Esophagus muscularis mucosa (tissue), 4 donors: ENCODE measurements at regions not wholly inside any gene's neighbourhood (a gene's known extent, or its start where the extent isn't known, plus 50 kb on each side); places are given as distances from the start of the nearest gene placed in this dataset.

Experiments
- DNase-seq: peaks from one replicate; pipeline ENCODE4 v3.0.0-alpha.2; 2017; ENCODE audit errors: extremely low spot score
- H3K27ac ChIP-seq, 4 donors: fragments of 200-600 bp; sonication (generic); replicated peaks in 1 of 4; 1 replicate in 3 of 4; 2 replicates in 1 of 4; pipeline ENCODE4 v1.5.1; 2016 to 2019; ENCODE audit warnings: mild to moderate bottlenecking in 1 of 4
- H3K27me3 ChIP-seq, 4 donors: fragments of 200-600 bp; sonication (generic); one replicate each; pipeline versions ENCODE4 v1.5.1 to v1.6.0; 2016 to 2019
- H3K36me3 ChIP-seq, 4 donors: fragments of 200-600 bp; sonication (generic); one replicate each; pipeline ENCODE4 v1.5.1; 2016 to 2019
- H3K4me1 ChIP-seq, 4 donors: fragments of 200-600 bp; sonication (generic); one replicate each; pipeline ENCODE4 v1.5.1; 2016 to 2019
- H3K4me3 ChIP-seq, 4 donors: fragments of 200-600 bp; sonication (generic); 1 replicate in 2 of 4; 2 replicates in 2 of 4; pipeline ENCODE4 v1.5.1; 2016 to 2019; ENCODE audit warnings: mild to moderate bottlenecking in 4 of 4, moderate library complexity in 1 of 4
- H3K9me3 ChIP-seq, 4 donors: fragments of 200-600 bp; sonication (generic); 1 replicate in 3 of 4; 2 replicates in 1 of 4; pipeline ENCODE4 v1.5.1; 2016 to 2019
- EP300 ChIP-seq: sonication (generic); formaldehyde crosslinking; IDR thresholded peaks from one replicate; pipeline ENCODE4 v1.6.1; 2017; ENCODE audit warnings: antibody characterized with exemption
- POLR2A ChIP-seq: fragments of 450-650 bp; IDR thresholded peaks from one replicate; pipeline ENCODE4 v1.6.1; 2017; ENCODE audit warnings: antibody characterized with exemption, moderate library complexity, mild to moderate bottlenecking, low read depth
- POLR2AphosphoS5 ChIP-seq, 2 donors: sonication (generic); formaldehyde crosslinking; IDR thresholded peaks; one replicate each; pipeline ENCODE4 v1.6.1; 2017; ENCODE audit warnings: antibody characterized with exemption in 2 of 2
- WGBS: methylation state at CpG from one replicate; pipeline ENCODE4 v1.1.5; 2018; 5-methylcytosine and 5-hydroxymethylcytosine counted together
- intact Hi-C: fragments of 100-400 bp; cut with DNase I; formaldehyde crosslinking; loops from one replicate; pipeline ENCODE4 v1.15.1; 2023
- TF ChIP-seq, protein P1 (sequence below), 3 experiments: fragments of 200-600 bp in 2 of 3; fragments of 450-650 bp in 1 of 3; sonication (generic) in 2 of 3; IDR thresholded peaks; one replicate each; pipeline ENCODE4 v1.5.1; 2017 to 2019; ENCODE audit warnings: antibody characterized with exemption in 3 of 3, mild to moderate bottlenecking in 2 of 3, moderate library complexity in 1 of 3

DNA sequence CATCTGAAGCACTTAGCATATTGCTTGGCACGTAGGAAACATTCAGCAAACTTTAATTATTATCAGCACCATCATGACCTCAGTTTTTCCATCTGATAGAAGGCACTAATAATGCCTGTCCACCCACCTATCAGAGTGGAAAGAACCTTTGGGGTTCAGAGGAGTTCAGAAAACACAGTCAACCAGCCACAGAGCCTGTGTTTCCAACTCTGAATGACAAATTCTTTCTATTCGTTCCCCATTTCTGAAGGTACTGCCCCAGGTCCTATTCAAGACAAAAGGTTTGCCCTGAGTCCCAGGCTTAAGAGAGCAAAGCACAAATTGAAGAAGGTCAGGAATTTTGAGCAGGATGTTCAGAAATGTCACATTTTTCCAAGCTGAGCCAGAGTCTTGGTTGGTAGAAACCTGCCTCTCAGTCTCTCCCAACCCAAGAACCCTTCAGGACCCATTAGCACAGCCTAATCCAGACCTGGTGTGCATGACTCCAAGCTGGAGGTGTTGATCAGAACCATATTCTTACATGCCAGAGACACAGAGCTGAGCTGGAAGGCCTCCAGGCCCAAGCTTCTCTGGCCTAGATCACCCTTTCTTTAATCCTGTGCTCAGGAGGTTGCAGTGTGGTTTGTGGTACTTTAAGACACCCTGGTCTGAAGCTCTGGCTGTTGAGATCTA lies 114.4 kb downstream of the TBX5 start:
- no peak overlapping the region for H3K4me3 ChIP-seq
- H3K36me3 ChIP-seq = no peaks in the 10 kb centered on the region
- DNase-seq = no peak
- intact Hi-C loops = no loop called here
- no peaks in the 10 kb centered on the region for H3K4me1 ChIP-seq
- H3K9me3 ChIP-seq = peaks cover 0 to 8% (median 0%) of the 10 kb centered on the region in 4 donors
- H3K27ac ChIP-seq = no peak overlapping the region
- WGBS = 80% methylated on average over 2 of the region's 2 CpGs
- TF ChIP-seq POLR2AphosphoS5 (IDR thresholded peaks at IDR 0.05) = no peak
- TF ChIP-seq, protein P1, sequence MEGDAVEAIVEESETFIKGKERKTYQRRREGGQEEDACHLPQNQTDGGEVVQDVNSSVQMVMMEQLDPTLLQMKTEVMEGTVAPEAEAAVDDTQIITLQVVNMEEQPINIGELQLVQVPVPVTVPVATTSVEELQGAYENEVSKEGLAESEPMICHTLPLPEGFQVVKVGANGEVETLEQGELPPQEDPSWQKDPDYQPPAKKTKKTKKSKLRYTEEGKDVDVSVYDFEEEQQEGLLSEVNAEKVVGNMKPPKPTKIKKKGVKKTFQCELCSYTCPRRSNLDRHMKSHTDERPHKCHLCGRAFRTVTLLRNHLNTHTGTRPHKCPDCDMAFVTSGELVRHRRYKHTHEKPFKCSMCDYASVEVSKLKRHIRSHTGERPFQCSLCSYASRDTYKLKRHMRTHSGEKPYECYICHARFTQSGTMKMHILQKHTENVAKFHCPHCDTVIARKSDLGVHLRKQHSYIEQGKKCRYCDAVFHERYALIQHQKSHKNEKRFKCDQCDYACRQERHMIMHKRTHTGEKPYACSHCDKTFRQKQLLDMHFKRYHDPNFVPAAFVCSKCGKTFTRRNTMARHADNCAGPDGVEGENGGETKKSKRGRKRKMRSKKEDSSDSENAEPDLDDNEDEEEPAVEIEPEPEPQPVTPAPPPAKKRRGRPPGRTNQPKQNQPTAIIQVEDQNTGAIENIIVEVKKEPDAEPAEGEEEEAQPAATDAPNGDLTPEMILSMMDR (IDR thresholded peaks at IDR 0.05) = no peak
- TF ChIP-seq POLR2A = no peak
- TF ChIP-seq EP300 = no peak
- peaks cover 0 to 6% (median 0%) of the 10 kb centered on the region in 4 donors for H3K27me3 ChIP-seq

DNA sequence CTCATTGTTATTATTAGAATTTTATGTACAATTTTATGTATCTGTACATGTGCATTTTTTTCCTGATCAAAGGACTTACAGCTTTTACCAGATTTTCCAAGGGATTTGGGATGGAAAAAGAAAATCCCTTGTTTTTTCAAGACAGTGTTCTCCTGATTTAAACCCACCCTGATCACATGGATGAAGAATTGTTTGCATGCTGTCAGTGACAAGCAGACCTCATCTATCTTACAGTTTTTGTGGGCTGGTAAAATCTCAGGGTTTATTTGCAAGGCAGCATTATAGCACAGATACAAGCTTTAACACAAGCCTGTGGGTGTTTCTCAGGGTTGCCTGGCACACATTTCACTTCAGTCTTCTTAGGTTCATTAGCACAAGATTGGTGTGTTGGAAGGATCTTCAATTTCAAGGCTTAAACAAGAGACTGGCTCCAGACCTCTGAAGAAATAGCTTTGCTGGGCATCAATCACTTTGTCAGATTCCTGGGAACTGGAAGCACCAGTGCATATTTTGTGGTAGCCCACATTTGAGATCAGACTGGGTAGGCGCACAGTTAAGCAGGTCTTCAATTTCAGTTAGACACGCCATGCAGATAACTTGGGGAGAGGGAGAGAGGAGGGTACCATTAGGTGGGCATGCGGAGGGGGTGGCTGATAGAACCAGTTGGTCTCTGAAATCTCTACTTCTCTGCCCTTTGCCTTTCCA lies 118.0 kb downstream of the TBX5 start:
- no peaks in the 10 kb centered on the region for H3K36me3 ChIP-seq
- 73% methylated on average over 3 of the region's 3 CpGs for WGBS
- no peak for DNase-seq
- H3K9me3 ChIP-seq = peaks cover 0 to 4% (median 0%) of the 10 kb centered on the region in 4 donors
- peaks cover 0 to 6% (median 0%) of the 10 kb centered on the region in 4 donors for H3K27me3 ChIP-seq
- intact Hi-C loops = no loop called here
- no peaks in the 10 kb centered on the region for H3K4me1 ChIP-seq
- no peak overlapping the region for H3K27ac ChIP-seq
- no peak overlapping the region for H3K4me3 ChIP-seq
- no peak for TF ChIP-seq POLR2AphosphoS5 (IDR thresholded peaks at IDR 0.05)

DNA sequence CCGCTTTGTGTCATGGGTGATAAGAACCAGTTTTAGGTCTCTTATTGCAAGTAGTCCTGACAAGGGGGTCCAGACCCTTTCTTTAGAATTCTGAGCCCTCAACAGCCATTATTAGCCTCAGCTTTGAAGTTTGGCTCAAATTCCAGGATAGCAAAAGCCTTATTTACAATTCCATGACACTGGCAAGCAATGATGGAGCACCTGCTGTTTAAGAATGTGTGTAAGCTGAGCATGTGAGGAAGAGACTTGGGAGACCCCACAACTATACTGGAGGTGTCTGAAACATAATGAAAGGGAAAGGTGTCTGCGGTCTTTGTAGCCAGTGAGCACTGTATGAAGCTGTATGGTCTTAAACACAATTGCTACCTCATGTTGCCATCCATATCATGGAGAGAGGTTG lies 119.8 kb downstream of the TBX5 start:
- no peak for DNase-seq
- peaks cover 0 to 6% (median 0%) of the 10 kb centered on the region in 4 donors for H3K27me3 ChIP-seq
- intact Hi-C loops = no loop called here
- TF ChIP-seq EP300 (no peak), POLR2AphosphoS5 (IDR thresholded peaks at IDR 0.05) (no peak), POLR2A (no peak)
- TF ChIP-seq, protein P1 (IDR thresholded peaks at IDR 0.05) = no peak
- no peak overlapping the region for H3K4me3 ChIP-seq
- no peaks in the 10 kb centered on the region for H3K4me1 ChIP-seq
- H3K27ac ChIP-seq = no peak overlapping the region
- H3K9me3 ChIP-seq = no peaks in the 10 kb centered on the region
- 88% methylated on average over 2 of the region's 2 CpGs for WGBS
- no peaks in the 10 kb centered on the region for H3K36me3 ChIP-seq

DNA sequence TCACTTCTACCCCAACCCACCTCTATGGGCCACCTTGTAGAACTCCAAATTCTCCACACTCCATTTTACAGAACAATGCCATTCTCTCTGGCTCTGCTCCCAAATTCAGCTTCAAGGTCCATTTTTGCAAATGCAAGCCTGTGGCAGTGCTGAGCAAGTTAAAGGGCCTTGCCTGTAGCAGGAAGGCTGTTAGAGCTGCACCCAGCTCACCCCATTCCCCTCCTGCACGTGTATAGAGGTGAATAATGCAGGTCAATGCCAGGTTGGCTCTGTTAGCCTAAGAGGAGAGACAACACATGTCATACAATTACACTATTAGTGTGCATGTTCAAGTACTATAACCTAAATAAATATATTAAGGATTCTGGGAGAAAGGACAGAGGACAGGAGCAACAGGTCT lies 120.4 kb downstream of the TBX5 start:
- H3K9me3 ChIP-seq = no peaks in the 10 kb centered on the region
- 56% methylated on average over 1 of the region's 1 CpG for WGBS
- no peaks in the 10 kb centered on the region for H3K36me3 ChIP-seq
- no peak for DNase-seq
- H3K4me3 ChIP-seq = no peak overlapping the region
- H3K27ac ChIP-seq = no peak overlapping the region
- H3K4me1 ChIP-seq = no peaks in the 10 kb centered on the region
- intact Hi-C loops = no loop called here
- no peak for TF ChIP-seq POLR2A
- TF ChIP-seq, protein P1 (IDR thresholded peaks at IDR 0.05) = no peak
- no peak for TF ChIP-seq EP300
- TF ChIP-seq POLR2AphosphoS5 (IDR thresholded peaks at IDR 0.05) = no peak
- H3K27me3 ChIP-seq = peaks cover 0 to 6% (median 0%) of the 10 kb centered on the region in 4 donors

DNA sequence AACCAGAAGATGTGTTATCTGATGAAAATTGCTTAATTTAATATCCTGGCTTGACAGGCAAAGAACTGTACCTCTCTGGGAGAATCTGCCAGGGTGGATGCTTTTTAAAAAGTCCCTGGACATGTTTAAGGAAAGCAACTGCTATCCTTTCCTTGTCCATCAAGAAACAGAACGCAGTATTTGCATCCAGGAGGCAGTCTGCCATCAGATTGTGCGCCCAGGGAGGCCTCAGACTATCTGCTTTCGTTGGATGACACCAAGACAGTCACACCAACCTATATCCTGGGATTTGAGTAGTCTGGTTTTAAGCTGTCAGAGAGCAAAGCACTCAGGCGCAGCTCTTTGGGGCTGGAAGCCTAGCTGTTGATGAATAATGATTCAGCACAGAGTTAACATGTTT lies 121.9 kb downstream of the TBX5 start:
- intact Hi-C loops = no loop called here
- H3K9me3 ChIP-seq = no peaks in the 10 kb centered on the region
- H3K36me3 ChIP-seq = no peaks in the 10 kb centered on the region
- no peaks in the 10 kb centered on the region for H3K4me1 ChIP-seq
- no peak overlapping the region for H3K4me3 ChIP-seq
- TF ChIP-seq, protein P1 (IDR thresholded peaks at IDR 0.05) = no peak
- peaks cover 0 to 6% (median 0%) of the 10 kb centered on the region in 4 donors for H3K27me3 ChIP-seq
- 39% methylated on average over 3 of the region's 4 CpGs for WGBS
- DNase-seq = no peak
- no peak overlapping the region for H3K27ac ChIP-seq
